ENCODE measurements at regions not wholly inside any gene's neighbourhood (a gene's known extent, or its start where the extent isn't known, plus 50 kb on each side); places are given as distances from the start of the nearest gene placed in this dataset.
"Not testable (repeated sequence)": the region's sequence is repeated elsewhere in the genome, so short reads cannot be mapped to it uniquely, and the experiment has no call there.

DNA sequence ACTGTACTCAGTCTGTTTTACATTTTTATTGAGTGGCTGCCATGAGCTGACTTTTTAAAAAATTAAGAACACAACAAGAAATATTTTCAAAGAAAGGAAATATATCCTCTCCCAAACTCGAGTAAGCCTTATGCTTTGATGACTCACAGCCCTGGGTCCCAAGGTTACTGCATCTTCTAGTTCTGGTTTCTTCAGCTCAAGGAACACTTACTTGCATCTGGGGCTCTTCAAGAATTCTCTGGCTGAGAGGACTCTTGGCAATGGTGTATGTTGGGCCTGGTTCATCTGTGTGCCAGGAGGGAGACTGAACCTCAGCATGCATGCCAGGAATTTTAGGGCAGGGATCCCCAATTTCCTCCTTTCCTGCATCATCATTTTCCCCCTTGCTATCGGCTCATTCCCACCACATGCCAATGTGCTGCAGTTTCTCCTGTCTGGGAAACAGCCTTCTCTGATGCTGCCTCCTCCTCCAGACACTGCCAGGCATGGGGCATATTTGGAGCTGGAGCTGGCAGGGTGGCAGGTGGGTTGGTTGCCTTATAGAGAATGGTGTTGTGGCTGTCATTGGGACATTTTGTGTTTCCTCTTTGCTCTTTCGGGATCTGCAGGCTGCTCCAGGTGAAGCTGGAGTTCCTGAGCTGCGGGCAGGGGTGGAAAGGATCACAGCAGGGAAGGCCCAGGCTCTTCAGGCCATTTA, 192.2 kb upstream of the HS6ST1 start:
- DNase-seq (ENCODE audit: low read depth), result no peak

DNA sequence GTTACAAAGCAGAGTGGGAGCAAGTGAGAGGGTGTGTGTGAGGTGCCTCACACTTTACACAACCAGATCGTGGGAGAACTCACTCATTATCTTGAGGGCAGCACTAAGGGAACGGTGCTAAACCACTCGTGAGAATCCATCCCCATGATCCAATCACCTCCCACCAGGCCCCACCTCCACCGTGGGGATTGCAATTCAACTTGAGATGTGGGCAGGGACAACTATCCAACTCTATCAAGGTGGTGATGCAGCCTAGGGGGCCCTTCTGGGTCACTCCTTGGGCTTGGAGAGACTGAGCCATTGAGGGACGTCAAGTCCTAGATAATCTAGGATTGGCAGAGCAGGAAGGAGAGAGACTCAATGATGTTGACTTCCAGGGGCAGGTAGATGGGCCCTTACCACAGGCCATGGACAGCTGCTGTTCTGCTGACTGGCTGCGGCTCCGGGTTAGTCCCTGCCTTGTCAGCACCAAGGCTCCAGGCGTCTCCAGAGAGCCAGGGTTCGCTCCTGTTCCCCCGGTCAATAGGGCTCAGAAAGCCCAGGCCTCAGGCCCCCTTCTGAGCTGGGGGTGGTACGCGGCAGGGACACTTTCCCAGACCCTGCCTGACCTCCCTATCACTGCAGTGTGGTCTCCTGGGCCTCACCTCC, 193.2 kb upstream of the HS6ST1 start:
- no peak for DNase-seq (ENCODE audit: low read depth)

DNA sequence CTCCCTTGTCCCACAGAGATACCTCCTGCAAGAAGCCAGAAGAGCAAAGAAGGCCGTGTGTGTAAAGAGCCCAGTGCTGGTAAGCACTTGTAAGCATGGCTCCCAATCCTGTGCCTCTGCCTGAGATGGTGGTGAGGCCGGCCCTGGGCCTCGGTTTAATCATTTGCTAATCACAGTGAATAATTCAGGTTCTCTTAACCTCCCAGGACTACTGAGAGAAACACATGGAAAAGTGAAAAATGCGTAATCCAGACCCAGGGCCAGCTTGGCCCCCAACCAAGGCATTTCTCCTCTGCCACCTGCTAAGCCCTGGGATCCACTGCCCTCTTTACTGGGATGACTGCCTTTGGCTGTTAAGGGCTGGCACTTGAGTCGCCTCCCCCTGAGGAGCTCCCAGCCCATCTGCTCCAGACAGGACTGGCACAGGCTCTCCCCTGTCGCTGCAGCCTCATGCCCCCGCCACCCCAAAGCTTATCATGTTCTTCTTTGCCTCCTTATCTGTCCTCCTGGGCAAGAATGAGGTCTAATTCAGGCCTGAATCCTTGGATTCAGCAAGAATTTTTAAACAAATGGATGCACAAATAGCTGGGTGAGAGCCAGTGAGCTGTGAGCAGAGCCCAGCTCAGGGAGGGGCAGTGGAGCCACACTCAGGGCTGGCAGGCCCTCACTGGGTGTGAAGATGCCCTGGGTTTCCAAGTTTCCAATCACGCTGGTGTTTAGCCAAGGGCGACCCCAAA, 193.9 kb upstream of the HS6ST1 start:
- no peak for DNase-seq (ENCODE audit: low read depth)

DNA sequence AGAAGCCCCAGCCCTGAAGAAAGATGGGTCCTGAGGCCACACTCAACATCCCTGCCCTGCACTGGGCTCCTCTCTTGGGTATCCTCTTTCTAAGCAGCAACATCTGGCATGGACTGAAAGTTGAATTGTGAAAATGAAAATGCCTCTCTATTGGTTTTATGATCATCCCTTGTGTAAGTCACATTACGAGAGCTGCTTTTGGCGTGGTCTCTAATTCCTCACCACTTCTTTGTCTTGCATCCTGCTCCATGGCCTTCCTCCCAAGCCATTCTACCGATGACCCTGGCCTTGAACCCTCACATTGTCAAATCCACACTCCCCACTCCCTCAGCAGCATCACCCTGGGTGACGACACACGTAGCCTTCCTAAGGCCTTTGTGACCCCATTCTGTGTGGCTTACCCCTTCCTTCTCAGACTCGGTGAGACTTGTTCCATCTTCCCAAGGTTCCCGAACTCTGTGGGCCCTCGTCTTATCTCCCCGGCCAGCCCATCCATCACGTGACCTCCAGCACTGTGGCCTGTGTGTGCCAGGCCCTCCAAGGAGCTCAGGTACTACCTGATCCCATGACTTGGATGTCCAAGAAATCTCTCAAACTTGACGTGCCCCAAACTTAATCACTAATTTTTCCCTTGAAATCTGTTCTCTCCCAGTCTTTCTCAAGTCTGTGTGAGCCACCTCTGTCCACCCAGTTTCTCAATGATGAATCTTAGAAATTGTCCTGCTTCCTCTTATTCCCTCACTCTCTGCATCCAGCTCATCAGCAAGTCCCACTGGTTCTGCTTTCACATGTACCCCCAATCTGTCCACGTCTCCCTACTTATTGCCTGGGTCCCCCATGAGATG, 194.7 kb upstream of the HS6ST1 start:
- DNase-seq (ENCODE audit: low read depth), result no peak

GRCh38 chr2:128513961-128514283, 195.3 kb upstream of the HS6ST1 start:
- no peak for DNase-seq (ENCODE audit: low read depth)

DNA sequence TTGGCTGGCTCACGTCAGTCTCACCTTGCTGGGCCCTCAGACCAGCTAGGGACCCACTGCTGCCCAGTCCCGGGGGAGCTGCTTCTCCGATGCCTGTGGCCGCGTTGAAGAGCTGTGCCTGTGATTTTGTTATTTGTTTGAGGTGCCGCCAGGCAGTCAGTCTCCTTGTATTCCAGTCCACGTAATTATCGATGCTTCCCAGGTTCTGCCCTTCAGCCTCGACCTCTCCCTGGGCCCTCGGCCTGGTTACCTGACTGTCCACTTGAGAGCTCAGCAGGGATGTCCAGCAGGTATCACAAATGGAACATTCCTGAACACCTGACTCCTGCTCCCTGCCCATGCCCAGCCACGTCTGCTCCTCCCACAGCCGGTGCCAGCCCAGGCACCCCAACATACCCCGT, 195.9 kb upstream of the HS6ST1 start:
- no peak for DNase-seq (ENCODE audit: low read depth)

- DNase-seq (ENCODE audit: low read depth), result no peak
Measured at GRCh38 chr2:128516938-128517337, 198.3 kb upstream of the HS6ST1 start.

- DNase-seq (ENCODE audit: low read depth), result not testable (repeated sequence)
Measured at GRCh38 chr2:128519028-128519427, 200.4 kb upstream of the HS6ST1 start.

GRCh38 chr2:128519517-128520215, 201.0 kb upstream of the HS6ST1 start:
- DNase-seq (ENCODE audit: low read depth), result no peak

- no peak for DNase-seq (ENCODE audit: low read depth)
Measured at GRCh38 chr2:128520340-128520739, 201.7 kb upstream of the HS6ST1 start.

GRCh38 chr2:128520791-128521190, 202.1 kb upstream of the HS6ST1 start:
- no peak for DNase-seq (ENCODE audit: low read depth)

- no peak for DNase-seq (ENCODE audit: low read depth)
Measured at GRCh38 chr2:128521482-128521881, 202.8 kb upstream of the HS6ST1 start.

DNA sequence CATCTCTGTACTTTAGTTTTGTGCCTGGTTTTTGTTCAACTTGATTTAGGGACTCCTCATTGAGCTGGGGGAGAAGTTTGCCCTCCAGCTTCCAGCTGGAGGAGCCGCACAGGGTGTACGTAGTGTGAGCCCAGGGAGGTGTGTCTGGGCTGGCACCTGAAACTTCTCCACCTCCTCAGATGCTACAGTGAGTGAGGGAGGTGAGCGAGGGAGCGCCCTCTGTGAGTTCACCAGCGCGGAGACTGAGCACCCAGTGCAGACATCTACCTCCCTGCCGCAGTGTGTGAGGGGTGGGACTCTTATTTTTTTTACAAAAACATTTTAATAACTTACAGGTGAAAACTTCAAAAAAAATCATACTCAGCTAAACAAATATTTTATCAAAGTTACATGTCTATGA, 204.2 kb upstream of the HS6ST1 start:
- DNase-seq (ENCODE audit: low read depth), result no peak

DNA sequence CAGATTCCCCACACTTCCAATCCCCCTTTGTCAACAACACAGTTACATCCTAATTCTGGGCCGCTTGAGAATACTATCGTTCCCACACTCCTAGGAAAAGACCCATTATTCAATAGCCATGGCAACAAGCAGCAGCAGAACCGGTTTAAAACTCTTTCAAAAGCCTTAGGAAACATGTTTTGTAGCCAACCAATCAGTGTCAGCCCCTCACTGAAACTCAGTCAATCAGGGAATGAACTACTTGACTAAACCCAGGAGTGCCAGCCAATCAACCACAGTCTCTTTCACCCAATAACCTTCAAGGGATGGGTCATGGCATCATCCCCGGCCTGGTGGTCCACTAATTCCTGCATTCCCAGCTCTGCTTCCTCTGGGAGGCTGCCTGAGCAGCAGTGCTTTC, 204.8 kb upstream of the HS6ST1 start:
- DNase-seq (ENCODE audit: low read depth), result no peak

- DNase-seq (ENCODE audit: low read depth), result no peak
Measured at GRCh38 chr2:128524183-128524582, 205.5 kb upstream of the HS6ST1 start.

GRCh38 chr2:128525653-128526052, 207.0 kb upstream of the HS6ST1 start:
- DNase-seq (ENCODE audit: low read depth), result no peak

DNA sequence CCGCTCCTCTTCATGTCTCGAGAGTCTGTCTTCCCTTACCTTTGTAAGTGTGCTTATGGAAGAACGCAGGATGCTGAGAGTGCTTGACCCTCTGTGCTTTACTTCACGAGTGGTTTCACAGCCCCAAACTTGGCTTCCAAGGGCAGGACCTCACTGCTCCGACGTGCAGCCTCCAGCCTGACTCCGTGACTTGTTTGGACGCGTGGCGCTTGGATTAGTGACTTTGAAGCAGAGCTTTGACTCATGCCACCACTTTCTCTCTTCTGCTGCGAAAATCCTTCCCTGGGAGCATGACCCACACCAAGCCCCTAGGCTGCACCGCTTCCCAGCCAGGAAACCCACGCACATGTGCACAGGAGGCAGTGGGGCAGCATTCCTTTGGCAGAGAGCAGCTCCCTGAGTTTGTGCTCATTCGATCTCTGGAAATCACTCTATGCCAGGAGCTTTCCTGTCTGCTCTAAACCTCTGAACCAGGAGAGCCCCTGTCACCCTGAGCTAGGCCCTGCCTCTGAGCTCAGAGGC, 207.8 kb upstream of the HS6ST1 start:
- no peak for DNase-seq (ENCODE audit: low read depth)

GRCh38 chr2:128528133-128528532, 209.5 kb upstream of the HS6ST1 start:
- DNase-seq (ENCODE audit: low read depth), result no peak

DNA sequence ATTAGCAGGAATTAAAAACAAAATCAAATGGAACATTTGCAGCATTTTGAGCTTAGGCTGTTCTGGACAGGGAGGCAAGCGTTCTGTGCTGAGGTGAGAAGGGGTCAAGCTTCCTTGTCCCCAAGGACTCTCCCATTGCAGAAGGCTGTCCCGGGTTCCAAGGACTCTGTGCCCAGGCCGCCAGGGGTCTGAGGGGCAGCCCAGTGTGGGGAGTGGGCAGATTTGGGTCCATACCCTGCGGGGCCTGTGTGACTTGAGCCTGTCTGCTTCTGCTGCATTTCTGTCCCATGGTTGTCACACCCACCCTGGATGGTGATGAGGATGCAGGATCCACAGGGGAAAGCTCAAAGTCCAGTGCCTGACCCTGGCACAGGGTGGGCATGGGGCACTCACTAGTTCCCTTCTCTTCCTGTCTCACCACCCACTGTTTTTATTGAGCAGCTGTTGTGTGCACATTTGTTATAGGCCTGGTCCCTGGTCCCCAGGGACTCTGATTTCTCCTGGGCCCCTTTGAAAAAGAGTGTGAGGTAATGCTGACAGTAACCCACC, 211.4 kb upstream of the HS6ST1 start:
- DNase-seq (ENCODE audit: low read depth), result no peak

DNA sequence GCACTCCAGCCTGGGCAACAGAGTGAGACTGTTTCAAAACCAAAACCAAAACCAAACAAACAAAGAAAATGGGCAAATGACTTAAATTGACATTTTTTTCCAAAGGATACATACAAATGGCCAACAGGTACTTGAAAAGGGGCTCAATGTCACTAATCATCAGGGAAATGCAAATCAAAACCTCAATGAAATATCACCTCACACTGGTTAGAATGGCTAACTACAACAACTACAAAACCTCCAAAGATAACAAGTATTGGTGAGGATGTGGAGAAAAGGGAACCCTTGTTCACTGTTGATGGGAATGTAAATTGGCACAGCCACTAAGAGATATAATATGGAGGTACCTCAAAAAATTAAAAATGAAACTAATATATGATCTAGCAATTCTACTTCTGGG, 213.2 kb upstream of the HS6ST1 start:
- DNase-seq (ENCODE audit: low read depth), result no peak

DNA sequence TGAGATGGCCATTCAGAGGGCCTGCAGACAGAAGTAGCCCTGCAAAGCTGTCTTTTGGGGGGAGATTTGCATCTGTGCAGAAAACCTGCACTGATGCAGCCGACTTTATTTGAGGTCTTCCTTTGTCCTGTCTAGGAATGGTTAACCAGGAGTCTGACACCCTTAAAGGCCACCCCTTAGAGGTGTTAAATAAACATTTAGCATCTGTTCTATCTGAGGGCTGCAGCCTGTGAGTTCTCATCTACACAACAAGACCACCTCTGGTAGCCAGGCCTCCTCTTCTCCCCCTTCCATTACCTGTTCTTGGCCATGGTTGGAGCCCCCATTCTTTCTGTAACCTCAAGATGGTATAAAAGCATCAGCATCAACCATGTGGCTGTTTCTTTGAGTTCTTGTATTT, 214.4 kb upstream of the HS6ST1 start:
- no peak for DNase-seq (ENCODE audit: low read depth)
